ENCODE measurements at regions not wholly inside any gene's neighbourhood (a gene's known extent, or its start where the extent isn't known, plus 50 kb on each side); places are given as distances from the start of the nearest gene placed in this dataset.

DNA sequence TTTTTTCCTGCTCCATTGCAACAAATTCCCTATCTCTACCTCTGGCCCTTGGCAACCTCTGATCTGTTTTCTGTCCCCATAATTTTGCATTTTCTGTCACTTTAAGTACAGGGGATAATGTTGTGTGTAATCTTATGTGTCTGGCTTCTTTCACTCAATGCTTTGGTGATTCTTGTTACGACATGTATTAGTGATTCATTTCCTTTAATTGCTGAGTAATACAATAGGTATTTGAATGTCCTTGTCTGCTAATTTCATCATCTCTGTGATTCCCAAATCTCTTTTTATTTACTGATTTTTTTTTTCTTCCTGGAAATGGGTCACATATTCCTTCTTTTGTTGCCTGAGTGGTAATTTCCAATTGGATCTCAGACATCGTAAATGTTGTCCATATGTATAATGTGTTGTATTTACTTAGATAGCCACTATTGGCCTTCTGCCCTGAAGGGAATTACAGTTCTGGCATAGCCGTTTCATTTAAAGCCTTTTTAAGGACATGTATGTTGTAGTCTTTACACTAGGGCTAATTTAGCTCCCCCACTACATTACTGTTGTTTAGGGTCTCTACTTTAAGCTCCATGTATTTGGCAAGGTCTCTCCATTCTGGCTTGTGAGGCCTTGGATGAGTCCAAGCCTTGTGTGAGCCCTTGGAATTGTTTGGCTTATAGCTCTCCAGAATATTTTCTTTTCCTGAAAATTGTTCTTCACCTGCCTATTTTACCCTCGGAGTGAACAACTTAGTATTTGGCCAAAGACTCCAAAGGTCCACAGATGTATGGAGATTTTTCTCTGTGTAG lies 683.8 kb downstream of the LRRC70 start:
- 27 to 42% (median 37%) methylated on average over 4 of the region's 4 CpGs for WGBS, 4 donors

DNA sequence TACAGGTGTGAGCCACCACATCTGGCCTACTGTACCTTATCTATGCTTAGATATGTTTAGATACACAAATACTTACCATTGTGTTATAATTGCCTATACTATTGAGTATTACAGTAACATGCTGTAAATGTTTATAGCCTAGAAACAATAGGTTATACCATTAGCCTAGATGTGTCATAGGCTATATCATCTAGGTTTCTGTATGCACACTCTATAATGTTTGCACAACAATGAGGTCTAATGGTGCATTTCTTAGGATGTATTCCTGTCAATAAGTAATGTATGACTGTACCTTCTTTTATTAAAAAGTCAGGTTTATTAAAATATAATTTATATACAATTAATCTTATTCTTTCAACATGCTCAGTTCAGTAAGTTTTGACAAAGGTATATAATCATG lies 683.1 kb downstream of the LRRC70 start:
- Histone ChIP-seq H3K9me3 (replicated peaks in 1 of 3) (peaks cover 0 to 6% (median 0%) of the 10 kb centered on the region in 3 donors), H3K36me3 (replicated peaks in 1 of 2) (no peaks in the 10 kb centered on the region)
- no peak for DNase-seq

More for the DNA sequence above, 683.8 kb downstream of the LRRC70 start:
- no peaks in the 10 kb centered on the region for H3K27me3 ChIP-seq
- H3K9me3 ChIP-seq (replicated peaks in 1 of 3), result peaks cover 0 to 6% (median 0%) of the 10 kb centered on the region in 3 donors
- DNase-seq, result no peak
- TF ChIP-seq POLR2A (IDR thresholded peaks at IDR 0.05), result no peak
- TF ChIP-seq, protein P1, sequence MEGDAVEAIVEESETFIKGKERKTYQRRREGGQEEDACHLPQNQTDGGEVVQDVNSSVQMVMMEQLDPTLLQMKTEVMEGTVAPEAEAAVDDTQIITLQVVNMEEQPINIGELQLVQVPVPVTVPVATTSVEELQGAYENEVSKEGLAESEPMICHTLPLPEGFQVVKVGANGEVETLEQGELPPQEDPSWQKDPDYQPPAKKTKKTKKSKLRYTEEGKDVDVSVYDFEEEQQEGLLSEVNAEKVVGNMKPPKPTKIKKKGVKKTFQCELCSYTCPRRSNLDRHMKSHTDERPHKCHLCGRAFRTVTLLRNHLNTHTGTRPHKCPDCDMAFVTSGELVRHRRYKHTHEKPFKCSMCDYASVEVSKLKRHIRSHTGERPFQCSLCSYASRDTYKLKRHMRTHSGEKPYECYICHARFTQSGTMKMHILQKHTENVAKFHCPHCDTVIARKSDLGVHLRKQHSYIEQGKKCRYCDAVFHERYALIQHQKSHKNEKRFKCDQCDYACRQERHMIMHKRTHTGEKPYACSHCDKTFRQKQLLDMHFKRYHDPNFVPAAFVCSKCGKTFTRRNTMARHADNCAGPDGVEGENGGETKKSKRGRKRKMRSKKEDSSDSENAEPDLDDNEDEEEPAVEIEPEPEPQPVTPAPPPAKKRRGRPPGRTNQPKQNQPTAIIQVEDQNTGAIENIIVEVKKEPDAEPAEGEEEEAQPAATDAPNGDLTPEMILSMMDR (IDR thresholded peaks at IDR 0.05), result no peak
- no peaks in the 10 kb centered on the region for H3K36me3 ChIP-seq (replicated peaks in 1 of 2)
- H3K4me3 ChIP-seq, result no peak overlapping the region
- intact Hi-C loops (cut with DNase I), result no loop called here
- no peak overlapping the region for H3K27ac ChIP-seq
- no peaks in the 10 kb centered on the region for H3K4me1 ChIP-seq (replicated peaks in 1 of 2)

DNA sequence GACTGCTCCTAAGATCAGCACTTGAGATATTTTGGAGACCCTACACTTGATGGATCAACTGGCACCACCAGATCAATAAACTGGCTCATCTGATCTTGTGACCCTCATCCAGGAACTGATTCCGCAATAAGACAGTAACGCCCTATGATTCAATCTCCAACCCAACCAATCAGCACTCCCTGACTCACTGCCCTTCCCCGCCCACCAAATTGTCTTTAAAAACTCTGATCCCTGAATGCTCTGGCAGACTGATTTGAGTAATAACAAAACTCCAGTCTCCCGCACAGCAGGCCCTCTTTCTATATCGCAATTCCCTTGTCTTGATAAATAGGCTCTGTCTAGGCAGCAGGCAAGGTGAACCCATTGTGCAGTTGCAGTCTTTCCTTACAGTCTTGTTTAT lies 677.0 kb downstream of the LRRC70 start:
- Histone ChIP-seq H3K4me1 (replicated peaks in 1 of 2) (no peaks in the 10 kb centered on the region), H3K4me3 (no peak overlapping the region), H3K9me3 (replicated peaks in 1 of 3) (no peaks in the 10 kb centered on the region), H3K27ac (no peak overlapping the region), H3K36me3 (replicated peaks in 1 of 2) (no peaks in the 10 kb centered on the region), H3K27me3 (peaks cover 3% of the 10 kb centered on the region)
- TF ChIP-seq POLR2A (IDR thresholded peaks at IDR 0.05), result no peak
- TF ChIP-seq, protein P1 (IDR thresholded peaks at IDR 0.05), result no peak
- intact Hi-C loops (cut with DNase I), result no loop called here
- 82 to 96% (median 91%) methylated on average over 5 of the region's 5 CpGs for WGBS, 4 donors
- DNase-seq, result no peak

More for the DNA sequence above, 683.1 kb downstream of the LRRC70 start:
- intact Hi-C loops (cut with DNase I), result no loop called here
- Histone ChIP-seq H3K4me1 (replicated peaks in 1 of 2) (no peaks in the 10 kb centered on the region), H3K4me3 (no peak overlapping the region), H3K27me3 (no peaks in the 10 kb centered on the region), H3K27ac (no peak overlapping the region)
- TF ChIP-seq POLR2A (IDR thresholded peaks at IDR 0.05), result no peak
- TF ChIP-seq, protein P1 (IDR thresholded peaks at IDR 0.05), result no peak

DNA sequence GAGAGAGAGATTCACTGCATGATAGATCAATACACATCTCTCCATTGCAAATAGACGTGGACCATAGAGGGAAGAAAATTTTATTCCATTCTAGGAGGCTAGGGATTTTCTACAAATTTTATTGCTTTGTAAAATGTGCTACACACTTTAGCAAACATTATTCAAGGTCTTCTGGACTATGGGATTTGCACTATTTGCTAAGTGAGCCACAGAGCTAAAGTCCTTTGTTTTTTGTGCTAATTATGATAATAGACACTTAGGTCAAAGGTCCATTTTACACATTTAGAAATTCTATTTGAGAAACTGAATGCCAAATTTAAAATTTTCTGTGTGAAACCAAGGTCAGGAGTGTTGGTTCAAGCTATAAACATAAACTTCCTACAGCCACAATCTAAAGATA lies 672.3 kb downstream of the LRRC70 start:
- Histone ChIP-seq H3K27ac (no peak overlapping the region), H3K9me3 (replicated peaks in 1 of 3) (no peaks in the 10 kb centered on the region), H3K4me3 (no peak overlapping the region), H3K4me1 (replicated peaks in 1 of 2) (no peaks in the 10 kb centered on the region), H3K27me3 (peaks cover 3% of the 10 kb centered on the region), H3K36me3 (replicated peaks in 1 of 2) (no peaks in the 10 kb centered on the region)
- intact Hi-C loops (cut with DNase I), result no loop called here
- WGBS, 4 donors, result 43 to 76% (median 63%) methylated on average over 1 of the region's 1 CpG
- no peak for DNase-seq
- TF ChIP-seq, protein P1 (IDR thresholded peaks at IDR 0.05), result no peak
- no peak for TF ChIP-seq POLR2A (IDR thresholded peaks at IDR 0.05)
